ENCODE measurements at regions not wholly inside any gene's neighbourhood (a gene's known extent, or its start where the extent isn't known, plus 50 kb on each side); places are given as distances from the start of the nearest gene placed in this dataset.

GRCh38 chrX:26916991-26917390 lies 546.1 kb downstream of the PPP4R3C start:
- TF ChIP-seq POLR2A (IDR thresholded peaks at IDR 0.05) (no peak), CTCF (IDR thresholded peaks at IDR 0.05) (no peak), POLR2AphosphoS5 (IDR thresholded peaks at IDR 0.05; ENCODE audit: insufficient read depth in 1 of 2, low read depth in 1 of 2) (no peak)

Measured in vagina (tissue), 2 donors.